SHP77 treated with DMSO at 0.1 percent for 48 hours (cell line): ENCODE measurements at regions not wholly inside any gene's neighbourhood (a gene's known extent, or its start where the extent isn't known, plus 50 kb on each side); places are given as distances from the start of the nearest gene placed in this dataset.

ENCODE experiments used
- DNase-seq: peaks from one replicate; lab custom pipeline; 2025; lab: John Stamatoyannopoulos, UW

DNA sequence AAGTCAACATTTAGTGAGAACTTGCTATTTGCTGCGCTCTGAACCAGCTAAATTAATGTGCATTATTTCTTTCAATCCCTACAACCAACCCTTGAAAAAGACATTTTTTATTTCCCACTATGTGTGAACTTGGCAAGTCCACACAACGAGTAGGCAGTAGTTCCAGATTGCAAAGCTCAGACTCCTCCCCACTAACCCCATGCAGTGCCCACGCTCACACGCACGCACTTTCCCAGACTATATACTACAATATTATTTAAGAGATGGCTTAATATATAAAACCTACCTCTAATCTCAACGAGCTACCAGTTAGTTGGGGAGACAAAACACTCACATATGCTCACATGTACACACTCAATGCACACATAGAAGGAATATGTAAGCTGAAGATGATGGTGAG, 671.2 kb downstream of the LMO4 start:
- DNase-seq = no peak

DNA sequence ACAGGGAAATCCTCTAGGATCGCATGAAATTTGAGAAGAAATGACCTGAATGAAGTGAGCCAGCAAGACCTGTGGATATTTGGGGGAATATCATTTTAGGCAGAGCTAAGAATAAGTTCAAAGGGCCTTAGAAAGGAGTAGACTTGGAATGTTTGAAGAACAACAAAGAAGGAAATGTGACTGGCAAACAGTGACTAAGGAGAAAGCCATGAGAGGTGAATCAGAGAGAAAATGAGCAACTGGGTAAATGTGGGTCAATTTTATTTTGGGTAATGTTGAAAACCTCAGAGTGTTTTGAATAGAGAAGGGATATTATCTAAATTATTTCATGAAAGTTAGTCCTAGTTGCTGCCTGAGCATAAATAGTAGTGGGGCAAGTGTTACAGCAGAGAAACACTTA, 672.8 kb downstream of the LMO4 start:
- DNase-seq = no peak

DNA sequence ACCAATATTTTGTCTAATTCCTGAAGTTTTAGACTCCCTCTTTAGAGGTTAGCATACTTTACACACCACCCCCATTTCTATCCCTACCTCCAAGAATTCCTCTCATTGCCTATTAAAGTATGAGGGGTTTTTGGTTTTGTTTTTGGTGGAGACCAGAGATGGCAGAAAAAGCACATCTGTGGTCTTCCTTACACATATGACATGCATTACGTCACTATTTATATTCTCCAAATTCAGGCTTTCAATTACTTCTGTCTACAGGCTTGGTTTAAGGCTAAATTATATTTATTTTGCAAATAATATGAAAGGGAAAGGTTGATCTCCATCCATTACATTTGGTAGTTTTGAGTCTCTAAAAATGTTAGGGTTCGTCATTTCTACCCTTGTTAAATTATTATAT, 674.6 kb downstream of the LMO4 start:
- no peak for DNase-seq

DNA sequence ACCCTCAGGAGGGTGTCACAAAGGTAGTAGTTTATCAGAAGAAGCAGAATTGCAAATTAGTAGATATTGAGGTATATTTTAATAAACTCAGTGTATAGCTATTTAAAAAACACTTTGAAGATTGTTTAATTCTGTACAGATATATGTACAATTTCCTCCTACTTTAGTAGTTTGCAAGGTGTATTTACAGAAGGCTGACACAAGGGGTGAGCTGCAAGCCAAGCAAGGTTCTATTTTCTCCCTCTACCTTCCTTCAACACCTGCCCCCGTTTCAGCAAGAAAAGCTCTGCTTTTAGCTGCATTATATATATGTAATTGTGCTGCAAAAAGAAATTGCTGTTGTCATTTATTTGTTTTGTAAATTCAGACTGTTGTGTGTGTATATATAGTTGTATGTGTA, 674.2 kb upstream of the PKN2 start:
- DNase-seq = no peak

DNA sequence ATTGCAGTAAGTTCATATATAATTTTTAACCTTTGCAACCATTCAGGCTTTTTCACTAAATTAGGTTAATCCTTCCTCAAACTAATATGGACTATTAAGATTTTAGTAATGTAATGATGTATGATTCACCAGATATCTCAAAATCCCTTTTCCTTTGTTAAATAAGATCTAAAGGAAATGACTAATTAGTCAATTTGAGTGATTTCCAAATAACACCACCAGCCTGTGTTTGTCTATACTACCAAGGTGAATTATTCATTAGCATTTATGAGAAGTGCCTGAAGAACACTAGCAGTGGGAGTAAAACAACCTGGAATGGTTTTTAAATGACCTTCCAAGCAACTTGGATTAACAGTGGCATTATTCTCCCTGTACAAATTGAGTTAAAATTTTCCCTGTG, 670.6 kb upstream of the PKN2 start:
- no peak for DNase-seq

DNA sequence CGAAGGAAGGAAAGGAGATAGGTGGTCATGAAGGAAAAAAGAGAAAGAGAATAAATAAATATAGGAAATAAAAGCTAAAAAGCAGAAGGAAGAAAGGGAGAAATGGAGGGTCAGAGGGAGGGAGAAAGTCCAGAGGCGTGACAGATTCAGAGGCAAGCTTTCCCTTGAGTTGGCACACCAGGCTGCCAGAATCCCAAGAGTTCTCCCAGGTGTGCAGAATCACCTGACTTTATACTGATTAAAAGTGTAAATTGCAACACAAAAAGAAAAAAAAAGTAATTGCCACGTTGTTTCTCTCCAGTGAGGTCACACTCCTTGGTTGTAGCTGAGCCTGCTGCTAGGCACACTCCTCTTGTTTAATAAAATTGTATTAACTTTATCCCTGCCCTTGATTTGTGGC, 669.9 kb upstream of the PKN2 start:
- DNase-seq = no peak

DNA sequence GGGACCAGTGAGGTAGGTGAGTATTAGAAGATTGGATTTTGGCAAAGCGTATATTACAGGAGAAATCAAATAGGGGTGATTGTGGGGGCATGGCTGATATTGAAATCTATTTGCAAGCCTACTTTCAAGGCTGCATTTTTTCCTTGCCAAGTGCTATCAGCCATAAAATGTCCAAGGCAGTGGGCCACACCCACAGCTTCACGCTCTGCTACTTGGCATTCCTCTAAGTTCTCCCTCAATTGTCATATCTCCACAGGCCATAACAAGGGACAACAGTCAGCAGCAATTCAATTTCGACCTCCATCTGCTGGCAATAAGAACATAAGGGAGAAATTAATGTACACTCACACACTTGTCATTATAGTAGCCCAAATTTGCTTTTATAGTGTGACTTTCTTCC, 667.1 kb upstream of the PKN2 start:
- DNase-seq = no peak

DNA sequence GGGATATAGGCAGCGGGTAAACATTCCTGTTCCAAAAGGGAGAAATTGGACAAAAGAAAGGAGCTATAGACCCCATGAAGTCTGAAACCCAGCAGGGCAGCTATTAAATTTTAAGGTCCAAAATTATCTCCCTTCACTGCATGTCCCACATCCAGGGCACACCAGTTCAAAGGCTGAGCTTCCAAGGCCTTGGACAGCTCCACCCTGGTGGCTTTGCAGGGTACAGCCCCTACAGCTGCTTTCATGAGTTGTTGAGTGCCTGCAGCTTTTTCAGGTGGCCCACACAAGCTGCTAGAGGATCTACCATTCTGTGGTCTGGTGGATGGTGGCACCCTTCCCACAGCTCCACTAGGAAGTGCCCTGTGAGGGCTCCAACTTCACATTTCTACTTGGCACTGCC, 662.5 kb upstream of the PKN2 start:
- DNase-seq = no peak

DNA sequence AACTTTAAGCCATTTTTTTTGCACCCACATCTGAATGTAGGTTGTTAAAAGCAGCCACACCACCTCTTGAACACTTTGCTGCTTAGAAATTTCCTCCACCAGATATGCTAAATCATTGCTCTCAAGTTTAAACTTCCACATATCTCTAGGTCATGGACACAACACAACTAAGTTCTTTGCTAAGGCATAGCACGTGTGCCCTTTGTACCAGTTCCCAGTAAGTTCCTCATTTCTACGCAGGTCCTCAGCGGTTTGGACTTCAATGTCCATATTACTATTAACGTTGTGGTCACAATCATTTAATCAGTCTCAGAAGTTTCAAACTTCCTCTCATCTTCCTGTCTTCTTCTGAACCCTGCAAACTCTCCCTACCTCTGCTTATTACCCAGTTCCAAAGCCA, 661.6 kb upstream of the PKN2 start:
- no peak for DNase-seq

DNA sequence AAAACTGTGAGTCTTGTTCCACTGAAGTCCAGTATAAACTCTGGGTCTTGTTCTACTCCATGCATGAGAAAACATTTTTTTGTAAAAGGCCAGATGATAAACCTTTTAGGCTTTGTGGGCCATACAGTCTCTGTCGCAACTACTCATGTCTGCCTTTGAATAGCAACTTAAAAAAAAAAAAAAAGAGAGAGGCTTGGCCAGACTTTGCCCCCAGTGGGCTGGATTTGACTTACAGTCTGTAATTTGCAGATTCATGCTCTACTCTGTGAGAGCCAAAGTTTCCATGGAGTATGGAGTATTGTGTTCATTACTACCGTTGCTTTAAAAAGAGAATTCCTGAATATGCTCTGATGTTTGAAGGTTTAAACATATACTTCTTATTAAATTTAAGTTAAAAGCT, 654.9 kb upstream of the PKN2 start:
- DNase-seq = no peak

DNA sequence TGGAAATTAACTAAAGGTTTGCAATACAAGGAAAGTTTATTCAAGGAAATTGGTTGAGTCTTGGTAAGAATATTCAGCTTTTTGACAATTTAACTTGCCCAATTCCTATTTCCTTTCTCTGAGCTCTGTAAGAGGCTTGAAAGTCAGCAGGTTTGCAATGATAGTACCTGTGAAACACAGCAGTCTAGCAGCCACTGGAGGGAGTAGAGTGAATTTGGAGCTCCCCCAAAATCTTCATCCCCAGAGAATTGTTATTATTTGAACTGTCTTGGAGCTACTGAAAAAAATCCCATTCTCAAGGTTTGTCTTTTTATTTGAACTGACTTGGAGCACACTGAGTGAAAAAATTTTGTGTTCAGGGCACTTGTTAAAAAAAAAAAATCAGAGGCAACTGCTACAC, 654.2 kb upstream of the PKN2 start:
- no peak for DNase-seq

DNA sequence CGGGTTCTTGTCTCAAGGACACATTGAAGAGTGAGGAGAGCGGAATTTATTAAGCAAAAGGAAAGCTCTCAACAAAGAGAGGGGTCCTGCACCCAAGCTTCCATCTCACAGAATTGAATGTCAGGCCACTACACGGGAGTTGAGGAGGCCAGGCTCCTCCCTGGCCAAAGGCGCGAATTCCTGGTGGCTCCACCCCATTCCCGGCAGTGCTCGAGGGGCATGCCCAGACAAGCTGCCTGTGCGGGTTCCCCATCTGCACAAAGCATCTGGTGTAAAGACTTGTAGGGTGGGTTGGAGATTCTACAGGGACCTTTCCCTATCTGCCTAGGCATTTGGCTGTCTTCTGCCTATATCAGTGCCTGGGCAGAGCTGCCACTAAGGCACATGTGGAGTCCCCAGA, 648.5 kb upstream of the PKN2 start:
- DNase-seq = no peak

DNA sequence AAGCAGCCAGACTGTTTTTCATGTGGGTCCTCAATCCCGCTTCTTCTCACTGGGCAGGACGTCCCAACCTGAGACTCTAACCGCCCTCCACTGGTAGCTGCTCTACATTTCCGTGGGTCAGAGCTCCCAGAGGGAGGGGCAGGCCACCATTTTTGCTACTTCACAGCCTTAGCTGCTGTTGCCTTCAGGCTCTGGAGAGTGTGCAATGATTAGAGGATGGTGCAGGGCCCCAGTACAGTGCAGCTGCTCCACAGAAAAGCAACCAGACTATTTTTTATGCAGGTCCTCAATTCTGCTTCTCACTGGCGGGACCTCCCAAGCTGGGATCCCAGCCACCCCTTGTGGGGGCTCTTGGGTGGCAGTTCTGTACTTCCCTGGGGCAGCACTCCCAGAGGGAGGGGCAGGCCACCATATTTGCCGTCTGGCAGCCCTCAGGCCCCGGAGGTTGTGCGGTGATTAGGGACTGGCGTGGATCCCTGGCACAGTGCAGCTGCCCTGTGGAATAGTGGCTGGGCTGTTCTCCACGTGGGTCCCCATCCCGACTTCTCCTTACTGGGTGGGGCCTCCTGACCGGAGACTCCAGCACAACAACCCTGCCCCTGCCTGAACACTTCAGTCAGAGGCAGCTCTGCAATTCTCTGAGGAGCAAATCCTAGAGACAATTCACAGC, 647.6 kb upstream of the PKN2 start:
- no peak for DNase-seq

DNA sequence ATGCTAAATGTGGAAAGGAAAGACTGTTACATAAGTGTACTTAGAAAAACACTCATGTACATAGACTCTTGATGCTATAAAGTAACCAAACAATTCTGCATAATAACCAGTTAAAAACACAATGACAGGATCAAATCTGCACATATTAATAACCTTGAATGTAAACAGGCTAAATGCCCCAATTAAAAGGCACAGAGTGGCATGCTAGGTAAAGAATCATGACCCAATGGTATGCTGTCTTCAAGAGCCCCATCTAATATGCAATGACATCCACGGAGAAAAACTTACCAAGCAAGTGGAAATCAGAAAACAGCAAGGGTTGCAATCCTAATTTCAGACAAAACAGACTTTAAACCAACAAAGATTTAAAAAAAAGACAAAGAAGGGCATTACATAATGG, 644.8 kb upstream of the PKN2 start:
- DNase-seq = no peak

DNA sequence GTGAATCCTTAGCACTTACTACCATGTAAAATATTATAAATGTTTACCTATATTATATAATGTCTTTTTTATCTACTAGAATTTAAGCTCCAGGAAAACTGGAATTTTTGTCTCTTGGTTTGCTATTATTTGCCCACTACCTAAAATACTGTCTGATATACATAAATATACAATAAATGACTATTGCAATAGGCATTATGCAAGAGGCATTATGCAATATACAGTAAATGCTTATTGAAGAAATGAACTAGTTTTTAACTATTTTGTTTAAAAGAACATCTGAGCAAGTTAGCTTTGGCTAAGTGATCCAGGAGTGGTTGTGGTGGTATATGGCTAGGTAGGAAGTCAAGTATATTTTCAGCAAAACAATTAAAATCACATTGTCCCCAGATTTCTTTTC, 640.2 kb upstream of the PKN2 start:
- no peak for DNase-seq

DNA sequence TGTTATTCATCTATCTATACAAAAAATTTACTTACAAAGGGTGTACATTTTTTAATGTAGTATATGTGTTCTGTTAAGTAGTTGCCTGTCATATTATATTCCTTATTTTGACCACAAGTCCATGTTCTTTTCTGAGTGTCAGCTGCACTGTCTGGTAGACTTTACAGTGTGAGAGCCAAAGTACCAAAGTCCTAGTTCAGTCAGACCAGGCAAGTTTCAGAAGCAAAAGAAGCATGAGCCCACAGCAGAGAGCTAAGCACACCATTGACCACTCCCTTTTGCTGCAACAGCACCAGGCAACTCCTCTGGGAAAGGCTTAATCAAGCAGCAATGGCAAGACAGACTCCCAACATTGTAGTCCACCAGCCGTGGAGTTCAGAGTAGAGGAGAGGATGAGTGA, 631.9 kb upstream of the PKN2 start:
- DNase-seq = no peak

DNA sequence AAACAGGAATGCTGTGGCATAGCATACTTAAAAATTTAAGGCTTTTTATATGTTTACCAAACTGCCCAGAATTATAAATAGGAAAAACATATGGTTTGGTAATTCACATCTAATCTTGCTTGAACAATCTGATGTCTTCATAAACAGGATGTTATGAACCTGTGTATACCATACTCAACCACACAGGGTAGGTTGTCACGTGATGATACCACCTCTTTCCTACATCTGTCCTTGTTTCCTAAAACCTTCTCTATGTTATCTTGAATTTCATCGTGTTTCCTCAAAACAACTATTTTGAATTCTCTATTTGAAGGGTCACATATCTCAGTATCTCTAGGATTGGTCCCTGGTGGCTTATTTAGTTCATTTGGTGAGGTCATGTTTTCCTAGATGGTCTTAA, 631.0 kb upstream of the PKN2 start:
- DNase-seq = no peak

DNA sequence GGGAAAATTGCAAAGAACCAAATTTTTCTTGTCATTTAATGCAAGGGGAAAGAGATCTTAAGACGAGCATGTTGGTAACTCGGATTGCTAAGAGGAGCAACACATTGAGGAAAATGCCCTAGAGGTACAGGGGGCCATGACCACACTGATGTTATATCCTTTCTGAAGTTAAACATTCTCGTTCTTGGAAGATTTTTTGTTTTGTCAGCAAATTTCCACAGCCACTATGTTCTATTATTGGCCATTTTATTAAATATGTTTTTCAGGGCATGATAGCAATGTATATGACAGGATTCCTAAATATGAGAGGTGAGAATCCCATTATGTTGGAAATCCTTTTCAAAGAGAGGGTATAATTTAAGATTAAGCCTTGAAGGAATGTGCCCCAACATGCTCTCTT, 627.2 kb upstream of the PKN2 start:
- no peak for DNase-seq

DNA sequence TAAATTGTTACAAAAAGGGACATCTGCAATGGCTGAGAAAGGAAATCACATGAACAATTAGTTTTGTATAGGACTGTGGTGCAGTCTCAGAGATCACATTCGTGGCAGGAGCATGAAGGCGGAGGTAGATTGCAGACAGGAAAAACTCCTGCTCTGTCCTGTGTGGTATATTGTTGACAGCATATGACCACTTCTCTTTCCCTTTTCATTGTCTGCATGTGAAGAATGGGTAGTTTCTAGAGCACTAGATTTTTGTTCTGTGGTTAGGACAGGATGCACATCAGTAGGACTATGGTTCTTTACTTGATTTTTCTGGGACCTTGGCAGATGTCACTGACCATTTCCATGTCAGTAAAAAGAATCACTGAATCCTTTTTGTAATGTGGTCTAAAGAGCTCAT, 625.9 kb upstream of the PKN2 start:
- DNase-seq = no peak

DNA sequence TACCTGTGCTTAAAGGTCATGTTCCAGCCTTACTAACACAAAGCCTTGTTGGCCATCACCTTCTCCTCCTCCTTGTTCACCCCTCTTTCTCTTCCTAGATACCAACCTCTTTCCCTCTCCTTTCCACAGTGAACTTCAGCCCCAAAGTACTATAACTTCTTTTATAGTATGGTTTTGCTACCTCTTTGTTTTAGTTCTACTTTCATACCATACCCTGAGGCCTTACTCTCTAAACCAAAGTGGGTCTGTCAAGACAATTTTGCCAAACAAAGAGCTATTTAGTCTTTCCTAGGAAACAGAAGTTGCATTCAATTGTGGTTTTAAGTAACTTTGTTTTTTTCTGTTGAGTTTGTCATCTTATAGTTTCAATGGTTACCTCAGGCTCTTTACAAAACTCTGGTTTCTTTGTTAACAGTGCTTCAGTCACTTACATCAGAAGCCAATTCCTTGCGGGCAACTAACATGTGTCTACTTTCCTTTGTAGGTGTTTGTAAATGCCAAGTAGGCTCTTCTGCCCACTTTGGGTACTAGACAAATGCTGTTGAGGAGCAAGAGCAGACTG, 623.9 kb upstream of the PKN2 start:
- no peak for DNase-seq

DNA sequence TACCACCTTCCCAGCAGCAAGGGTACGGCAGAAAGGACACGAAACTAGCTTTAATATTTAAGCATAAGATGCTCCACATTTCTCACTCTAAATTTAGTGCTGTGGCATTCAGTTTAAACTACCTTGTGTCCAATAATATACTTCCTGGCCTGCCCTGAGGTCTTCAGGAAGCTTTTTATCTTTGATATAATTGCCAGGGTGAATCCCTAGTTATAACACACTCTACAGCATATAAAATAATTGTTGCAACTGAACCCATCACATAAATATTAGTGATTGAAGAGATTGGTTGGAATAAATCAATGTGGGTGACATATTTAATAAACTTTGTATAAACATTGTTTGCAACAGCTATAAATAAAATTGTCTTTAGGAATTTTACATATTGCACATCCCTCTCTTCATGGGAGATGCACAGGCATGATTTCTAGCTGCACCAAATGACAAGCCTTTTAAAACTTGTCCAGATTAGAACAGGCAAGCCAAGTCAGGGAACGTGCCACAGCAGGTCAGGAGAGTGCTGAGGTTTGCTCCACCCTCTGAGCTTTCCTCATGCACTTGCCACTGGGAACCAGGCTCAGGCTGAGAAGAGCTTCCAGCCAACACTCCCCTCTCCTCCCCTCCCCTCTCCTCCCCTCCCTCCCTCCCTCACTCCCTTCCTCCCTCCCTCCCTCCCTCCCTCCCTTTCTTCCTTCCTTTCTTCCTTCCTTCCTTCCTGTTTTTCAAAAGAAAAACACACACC, 623.2 kb upstream of the PKN2 start:
- no peak for DNase-seq

DNA sequence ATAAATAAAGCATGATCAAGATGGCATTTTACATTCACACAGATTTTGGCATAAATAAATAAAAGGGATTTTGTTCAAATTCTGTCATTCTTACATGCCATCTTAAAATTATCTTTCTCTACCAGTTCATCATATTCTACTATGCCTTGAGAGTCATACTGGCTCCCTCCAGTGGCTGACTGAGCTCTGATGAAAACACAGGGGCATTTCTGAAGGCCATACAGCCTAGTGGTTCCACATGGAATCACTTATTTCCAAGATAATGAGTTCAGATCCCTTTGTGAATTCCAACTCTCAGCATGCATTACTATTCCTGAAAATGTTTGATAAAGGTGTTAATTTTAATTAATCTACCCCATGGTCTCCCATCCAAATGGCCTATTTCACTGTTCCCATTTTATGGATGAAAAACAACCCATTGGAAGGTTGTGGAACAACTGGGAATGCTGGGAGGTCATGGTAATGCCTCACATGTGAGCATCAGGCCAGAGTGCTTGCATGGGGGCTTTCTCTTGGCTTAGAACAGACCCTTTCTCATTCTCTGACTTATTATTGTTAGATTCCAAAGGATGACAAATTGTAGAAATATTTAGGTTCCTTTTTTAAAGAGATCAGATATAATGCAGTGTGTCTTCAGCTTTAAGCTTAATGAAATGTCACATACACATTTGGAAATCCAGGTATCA, 622.4 kb upstream of the PKN2 start:
- no peak for DNase-seq

DNA sequence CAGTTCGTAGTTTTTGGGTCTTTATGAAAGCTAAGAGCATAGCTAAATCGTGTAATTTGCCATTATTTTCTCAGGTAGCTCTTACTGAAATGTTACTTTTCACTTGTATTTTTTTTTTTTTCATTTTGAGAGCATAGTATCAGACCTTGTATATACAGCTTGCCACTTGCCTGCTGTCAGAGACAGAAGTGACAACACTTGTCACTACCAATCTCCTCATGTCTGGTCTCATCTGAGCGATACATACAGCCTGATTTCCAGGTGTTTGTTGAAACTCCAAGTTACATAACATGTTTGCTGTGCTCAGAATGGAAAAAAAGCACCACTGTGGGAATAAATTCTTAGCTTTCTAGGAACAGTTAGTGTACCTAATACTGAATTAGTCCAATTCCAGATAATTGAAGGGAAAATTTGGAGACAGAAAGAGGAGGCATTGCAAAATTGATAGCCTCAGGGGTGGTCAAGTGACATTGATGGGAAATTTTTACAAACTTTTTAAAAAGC, 621.4 kb upstream of the PKN2 start:
- DNase-seq = no peak
